GM13977 (cell line): ENCODE measurements at regions not wholly inside any gene's neighbourhood (a gene's known extent, or its start where the extent isn't known, plus 50 kb on each side); places are given as distances from the start of the nearest gene placed in this dataset.

Experiments used
- DNase-seq: peaks from one replicate; pipeline ENCODE4 v3.0.0; 2012; ENCODE audit warnings: low spot score
- CTCF ChIP-seq: IDR thresholded peaks from 2 replicates; pipeline ENCODE4 v1.5.1; 2012; ENCODE audit warnings: mild to moderate bottlenecking, control low read depth; ENCODE audit not compliant: insufficient read depth; ENCODE audit errors: extremely low read depth, missing control alignments
- in situ Hi-C: fragments of 300-500 bp; cut with MboI; formaldehyde crosslinking; loops from one replicate; pipeline ENCODE4 v1.12.0; 2022; ENCODE audit warnings: low sequenced_read_pairs, low pct_unique_long_range_greater_than_20kb, mixed read lengths, inconsistent platforms; ENCODE audit not compliant: unreplicated experiment

DNA sequence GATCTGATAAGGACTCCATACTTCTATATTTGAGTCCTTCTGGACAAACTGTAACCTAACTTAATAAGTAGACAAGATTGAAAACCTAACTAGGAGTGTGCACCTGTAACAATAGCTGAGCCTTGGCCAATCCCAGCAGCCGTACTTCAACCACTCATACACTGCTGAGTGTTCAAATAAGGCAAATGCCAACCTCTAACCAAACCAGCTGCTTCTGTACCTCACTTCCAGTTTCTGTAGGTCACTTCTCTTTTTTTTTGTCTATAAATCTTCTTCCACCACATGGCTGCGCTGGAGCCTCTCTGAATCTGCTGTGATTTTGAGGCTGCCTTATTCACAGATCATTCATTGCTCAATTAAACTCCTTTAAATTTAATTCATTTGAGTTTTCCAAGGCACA, 753.2 kb downstream of the DNAJB9 start:
- in situ Hi-C loops: no loop called here
- no peak for TF ChIP-seq CTCF
- DNase-seq: no peak

- DNase-seq: no peak
- in situ Hi-C loops: no loop called here
- TF ChIP-seq CTCF: no peak
Measured at GRCh38 chr7:109331423-109331822, 761.7 kb downstream of the DNAJB9 start.

DNA sequence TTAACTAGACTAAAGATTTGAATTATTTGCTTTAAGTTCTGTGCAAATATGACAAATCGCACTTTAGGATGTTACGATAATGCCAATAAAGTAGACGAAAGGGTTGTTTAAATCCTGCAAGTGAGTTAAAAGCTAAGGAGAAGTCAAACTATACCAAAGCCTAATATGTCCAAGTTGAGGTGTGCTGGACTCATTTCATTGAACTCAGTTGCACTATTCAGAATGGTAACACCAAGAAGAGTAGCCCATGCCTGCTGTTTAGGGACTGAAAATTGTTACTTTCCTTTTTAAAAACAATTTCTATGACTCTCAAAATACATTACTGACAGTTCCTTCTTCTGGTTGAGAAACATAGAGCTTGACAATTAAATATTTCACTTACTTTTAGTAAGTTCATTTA, 766.3 kb downstream of the DNAJB9 start:
- no peak for TF ChIP-seq CTCF
- in situ Hi-C loops: no loop called here
- no peak for DNase-seq

- TF ChIP-seq CTCF: no peak
- no peak for DNase-seq
- in situ Hi-C loops: no loop called here
Measured at GRCh38 chr7:109336531-109336930, 766.9 kb downstream of the DNAJB9 start.

- DNase-seq: no peak
- in situ Hi-C loops: no loop called here
- no peak for TF ChIP-seq CTCF
Measured at GRCh38 chr7:109343678-109344077, 774.0 kb downstream of the DNAJB9 start.

- no peak for DNase-seq
- in situ Hi-C loops: no loop called here
- no peak for TF ChIP-seq CTCF
Measured at GRCh38 chr7:109351493-109351892, 781.8 kb downstream of the DNAJB9 start.

DNA sequence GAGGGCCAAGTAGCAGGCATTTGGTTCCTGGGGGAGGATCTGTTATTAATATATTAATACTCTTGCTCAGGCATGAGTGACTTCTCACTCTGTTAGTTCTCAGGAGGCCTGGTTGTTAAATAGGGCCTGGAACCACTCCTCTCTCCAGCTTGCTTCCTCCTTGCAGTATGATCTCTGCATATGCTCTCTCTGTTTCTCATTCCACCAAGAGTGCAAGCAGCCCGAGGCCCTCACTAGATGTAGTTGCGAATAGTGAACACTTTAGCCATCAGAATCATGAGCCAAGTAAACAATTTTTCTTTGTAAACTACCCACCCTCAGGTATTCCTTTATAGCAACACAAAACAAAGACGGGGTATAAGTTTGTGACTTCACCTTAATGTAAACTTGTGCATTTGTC, 784.3 kb downstream of the DNAJB9 start:
- in situ Hi-C loops: no loop called here
- no peak for DNase-seq
- TF ChIP-seq CTCF: no peak
